Glutamatergic neuron (in vitro differentiated cells): ENCODE measurements at regions not wholly inside any gene's neighbourhood (a gene's known extent, or its start where the extent isn't known, plus 50 kb on each side); places are given as distances from the start of the nearest gene placed in this dataset.

Source experiments
- DNase-seq: peaks from one replicate; pipeline ENCODE4 v3.0.0; 2022
- H3K27ac Mint-ChIP-seq: one replicate; pipeline ENCODE4 v1.8.0; 2020; ENCODE audit warnings: mild to moderate bottlenecking, mixed read lengths, inconsistent platforms; ENCODE audit not compliant: unreplicated experiment
- H3K27me3 Mint-ChIP-seq: one replicate; pipeline ENCODE4 v1.8.0; 2020; ENCODE audit warnings: mild to moderate bottlenecking, moderate library complexity, mixed read lengths, inconsistent platforms; ENCODE audit not compliant: unreplicated experiment
- H3K36me3 Mint-ChIP-seq: one replicate; pipeline ENCODE4 v1.8.0; 2020; ENCODE audit warnings: mild to moderate bottlenecking, mixed read lengths, inconsistent platforms; ENCODE audit not compliant: unreplicated experiment
- H3K4me1 Mint-ChIP-seq: one replicate; pipeline ENCODE4 v1.8.0; 2020; ENCODE audit warnings: mild to moderate bottlenecking, low read depth, mixed read lengths, inconsistent platforms; ENCODE audit not compliant: unreplicated experiment
- H3K4me3 Mint-ChIP-seq: one replicate; pipeline ENCODE4 v1.8.0; 2020; ENCODE audit warnings: mild to moderate bottlenecking, mixed read lengths, inconsistent platforms; ENCODE audit not compliant: unreplicated experiment
- H3K9me3 Mint-ChIP-seq: one replicate; pipeline ENCODE4 v1.8.0; 2020; ENCODE audit warnings: mild to moderate bottlenecking, moderate library complexity, mixed read lengths, inconsistent platforms; ENCODE audit not compliant: unreplicated experiment
- TF ChIP-seq, protein P1 (sequence below): fragments of 200-600 bp; sonication (generic); IDR thresholded peaks from one replicate; pipeline ENCODE4 v1.5.0; 2021; ENCODE audit not compliant: partially characterized antibody, unreplicated experiment

GRCh38 chr7:157470701-157471131, 133.9 kb downstream of the DNAJB6 start:
- no peak for DNase-seq
- Mint-ChIP-seq H3K4me3 (no peak overlapping the region), H3K27me3 (peaks cover 4% of the 10 kb centered on the region), H3K36me3 (peaks cover 18% of the 10 kb centered on the region), H3K4me1 (peaks cover 8% of the 10 kb centered on the region), H3K9me3 (peaks cover 15% of the 10 kb centered on the region), H3K27ac (no peak overlapping the region)
- TF ChIP-seq, protein P1, sequence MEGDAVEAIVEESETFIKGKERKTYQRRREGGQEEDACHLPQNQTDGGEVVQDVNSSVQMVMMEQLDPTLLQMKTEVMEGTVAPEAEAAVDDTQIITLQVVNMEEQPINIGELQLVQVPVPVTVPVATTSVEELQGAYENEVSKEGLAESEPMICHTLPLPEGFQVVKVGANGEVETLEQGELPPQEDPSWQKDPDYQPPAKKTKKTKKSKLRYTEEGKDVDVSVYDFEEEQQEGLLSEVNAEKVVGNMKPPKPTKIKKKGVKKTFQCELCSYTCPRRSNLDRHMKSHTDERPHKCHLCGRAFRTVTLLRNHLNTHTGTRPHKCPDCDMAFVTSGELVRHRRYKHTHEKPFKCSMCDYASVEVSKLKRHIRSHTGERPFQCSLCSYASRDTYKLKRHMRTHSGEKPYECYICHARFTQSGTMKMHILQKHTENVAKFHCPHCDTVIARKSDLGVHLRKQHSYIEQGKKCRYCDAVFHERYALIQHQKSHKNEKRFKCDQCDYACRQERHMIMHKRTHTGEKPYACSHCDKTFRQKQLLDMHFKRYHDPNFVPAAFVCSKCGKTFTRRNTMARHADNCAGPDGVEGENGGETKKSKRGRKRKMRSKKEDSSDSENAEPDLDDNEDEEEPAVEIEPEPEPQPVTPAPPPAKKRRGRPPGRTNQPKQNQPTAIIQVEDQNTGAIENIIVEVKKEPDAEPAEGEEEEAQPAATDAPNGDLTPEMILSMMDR: no peak

DNA sequence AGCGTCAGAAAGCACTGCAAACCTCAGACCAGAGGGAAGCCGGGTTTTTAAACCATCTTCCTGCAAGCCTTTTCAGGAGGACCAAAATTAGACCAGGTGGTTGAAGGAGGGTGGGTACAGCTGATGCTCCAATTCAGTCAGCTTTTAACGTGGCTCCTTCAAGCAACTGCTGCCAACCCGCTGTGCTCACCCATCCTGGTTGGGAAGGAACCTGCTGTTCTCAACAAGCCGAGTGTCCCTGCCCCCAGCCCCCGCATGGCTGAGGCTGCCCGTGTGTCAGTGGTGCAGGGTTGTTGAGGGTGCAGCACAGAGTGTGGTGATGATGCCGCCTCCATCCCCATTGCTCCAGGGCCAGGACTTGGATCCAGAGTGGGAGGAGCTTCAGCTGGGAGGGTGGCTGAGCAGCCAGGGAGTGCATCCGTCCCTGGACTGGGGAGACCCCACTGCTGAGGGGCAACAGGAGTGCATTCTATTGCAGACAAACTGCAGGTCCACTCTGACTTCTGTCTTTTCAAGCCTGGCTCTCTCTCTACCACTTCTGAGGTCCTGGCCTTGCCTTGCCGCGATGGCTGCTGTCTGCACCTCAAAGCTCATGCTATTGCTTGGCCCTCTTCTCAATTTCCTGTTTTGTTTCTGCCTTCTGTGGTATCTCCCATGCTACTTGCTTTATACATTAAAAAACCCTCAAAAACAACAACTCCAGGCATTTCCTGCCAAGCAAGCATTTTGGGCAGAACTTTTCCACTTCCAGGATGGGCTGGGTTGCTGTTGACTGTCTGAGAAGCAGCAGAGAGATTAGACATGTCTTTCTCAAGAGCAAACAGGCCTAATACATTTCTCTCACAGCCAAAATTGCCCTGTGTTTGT, 134.7 kb downstream of the DNAJB6 start:
- peaks cover 14% of the 10 kb centered on the region for H3K9me3 Mint-ChIP-seq
- no peak for DNase-seq
- H3K4me1 Mint-ChIP-seq: peaks cover under 1% of the 10 kb centered on the region
- H3K4me3 Mint-ChIP-seq: no peak overlapping the region
- peaks cover 18% of the 10 kb centered on the region for H3K36me3 Mint-ChIP-seq
- TF ChIP-seq, protein P1: no peak
- peaks cover 3% of the 10 kb centered on the region for H3K27me3 Mint-ChIP-seq
- H3K27ac Mint-ChIP-seq: no peak overlapping the region

DNA sequence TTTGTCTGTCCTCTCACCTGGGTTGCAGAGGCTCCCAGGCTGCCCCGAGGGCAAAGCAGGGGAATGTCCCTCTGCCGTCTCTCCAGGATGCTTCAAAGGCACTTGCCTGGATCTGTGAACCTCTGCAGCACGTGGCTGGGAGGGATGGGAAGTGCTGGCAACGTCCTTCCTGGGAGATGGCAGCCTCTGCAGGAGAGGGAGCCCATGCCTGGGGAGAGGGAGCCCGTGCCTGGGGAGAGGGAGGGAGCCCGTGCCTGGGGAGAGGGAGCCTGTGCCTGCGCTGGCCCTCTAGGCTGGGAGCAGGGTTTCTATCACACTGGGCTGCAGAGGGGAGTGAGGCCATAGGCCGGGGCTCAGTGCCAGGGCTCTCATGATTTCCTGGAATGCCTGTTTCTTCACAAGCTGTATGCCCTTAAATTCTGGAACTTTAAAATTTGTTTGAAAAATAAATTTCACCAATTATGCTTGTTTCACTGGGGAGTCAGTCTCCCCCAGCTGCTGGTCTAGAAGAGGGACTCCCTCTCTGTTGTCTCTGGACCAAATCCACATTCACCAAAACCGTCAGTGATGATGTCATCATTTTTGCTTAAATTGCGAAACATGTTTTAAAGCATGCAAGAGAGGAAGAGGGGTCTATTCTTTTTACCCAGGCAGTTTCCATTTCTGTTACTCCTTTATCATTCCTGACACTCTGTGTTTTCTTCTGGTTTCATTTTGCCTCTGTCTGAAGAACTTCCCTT, 135.7 kb downstream of the DNAJB6 start:
- Mint-ChIP-seq H3K27me3 (peaks cover 3% of the 10 kb centered on the region), H3K9me3 (peaks cover 12% of the 10 kb centered on the region), H3K4me1 (no peaks in the 10 kb centered on the region), H3K4me3 (no peak overlapping the region), H3K36me3 (peaks cover 18% of the 10 kb centered on the region), H3K27ac (no peak overlapping the region)
- no peak for DNase-seq
- TF ChIP-seq, protein P1: no peak

DNA sequence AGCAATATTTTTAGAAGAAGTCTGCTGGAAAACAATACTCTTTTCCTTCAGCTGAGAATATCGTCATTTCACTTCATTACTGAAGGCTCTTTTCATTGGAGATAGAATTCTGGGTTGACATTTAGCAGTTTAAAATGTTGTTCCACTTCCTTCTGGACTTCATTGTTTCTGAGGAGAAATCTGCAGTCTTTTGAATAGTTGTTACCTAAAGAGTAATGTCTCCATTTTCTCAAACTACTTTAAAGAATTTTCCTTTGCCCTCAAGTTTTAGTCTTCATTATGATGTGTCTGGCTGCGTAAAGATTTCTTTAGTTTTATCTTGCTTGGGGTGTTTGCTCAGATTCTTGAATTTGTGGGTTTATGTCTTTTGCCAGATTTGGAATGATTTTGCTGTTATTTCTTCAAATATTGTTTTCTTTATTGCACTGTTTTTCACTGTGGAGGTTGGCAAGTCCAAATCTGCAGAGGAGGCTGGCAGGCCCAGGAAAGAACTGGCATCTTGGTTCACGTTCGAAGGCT, 136.3 kb downstream of the DNAJB6 start:
- H3K36me3 Mint-ChIP-seq: peaks cover 18% of the 10 kb centered on the region
- H3K4me1 Mint-ChIP-seq: no peaks in the 10 kb centered on the region
- H3K27me3 Mint-ChIP-seq: peaks cover 3% of the 10 kb centered on the region
- no peak for DNase-seq
- H3K9me3 Mint-ChIP-seq: peaks cover 12% of the 10 kb centered on the region
- no peak overlapping the region for H3K4me3 Mint-ChIP-seq
- no peak overlapping the region for H3K27ac Mint-ChIP-seq
- TF ChIP-seq, protein P1: no peak
